ENCODE measurements at regions not wholly inside any gene's neighbourhood (a gene's known extent, or its start where the extent isn't known, plus 50 kb on each side); places are given as distances from the start of the nearest gene placed in this dataset.

DNA sequence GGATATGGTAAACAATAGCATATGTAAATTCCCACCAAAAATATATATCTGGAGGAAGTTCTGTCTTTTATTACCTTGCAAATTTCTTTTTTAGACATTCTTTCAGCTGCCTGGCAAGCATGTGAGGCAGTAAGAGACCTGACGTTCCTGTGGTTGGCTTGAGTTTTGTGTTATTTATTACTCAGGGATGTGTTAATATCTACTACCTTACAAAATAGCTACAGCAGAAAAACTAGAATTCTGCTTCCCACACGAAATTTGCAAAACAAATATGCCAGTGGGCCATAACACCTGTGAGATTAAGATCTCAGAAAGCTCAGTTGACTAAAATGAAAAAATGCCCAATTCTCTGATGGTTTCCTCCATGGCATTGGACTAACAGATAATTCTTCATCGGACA is 274.2 kb downstream of the TMEM167A start:
- TF ChIP-seq, protein P1, sequence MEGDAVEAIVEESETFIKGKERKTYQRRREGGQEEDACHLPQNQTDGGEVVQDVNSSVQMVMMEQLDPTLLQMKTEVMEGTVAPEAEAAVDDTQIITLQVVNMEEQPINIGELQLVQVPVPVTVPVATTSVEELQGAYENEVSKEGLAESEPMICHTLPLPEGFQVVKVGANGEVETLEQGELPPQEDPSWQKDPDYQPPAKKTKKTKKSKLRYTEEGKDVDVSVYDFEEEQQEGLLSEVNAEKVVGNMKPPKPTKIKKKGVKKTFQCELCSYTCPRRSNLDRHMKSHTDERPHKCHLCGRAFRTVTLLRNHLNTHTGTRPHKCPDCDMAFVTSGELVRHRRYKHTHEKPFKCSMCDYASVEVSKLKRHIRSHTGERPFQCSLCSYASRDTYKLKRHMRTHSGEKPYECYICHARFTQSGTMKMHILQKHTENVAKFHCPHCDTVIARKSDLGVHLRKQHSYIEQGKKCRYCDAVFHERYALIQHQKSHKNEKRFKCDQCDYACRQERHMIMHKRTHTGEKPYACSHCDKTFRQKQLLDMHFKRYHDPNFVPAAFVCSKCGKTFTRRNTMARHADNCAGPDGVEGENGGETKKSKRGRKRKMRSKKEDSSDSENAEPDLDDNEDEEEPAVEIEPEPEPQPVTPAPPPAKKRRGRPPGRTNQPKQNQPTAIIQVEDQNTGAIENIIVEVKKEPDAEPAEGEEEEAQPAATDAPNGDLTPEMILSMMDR (IDR thresholded peaks at IDR 0.05; ENCODE audit: borderline replicate concordance, extremely low read depth, low read length, poor library complexity, severe bottlenecking): no peak
- TF ChIP-seq EZH2 (IDR thresholded peaks at IDR 0.05; ENCODE audit: borderline replicate concordance, low read depth, low read length, severe bottlenecking): no peak

Data from DND-41 (cell line).